ENCODE measurements at regions not wholly inside any gene's neighbourhood (a gene's known extent, or its start where the extent isn't known, plus 50 kb on each side); places are given as distances from the start of the nearest gene placed in this dataset.

DNA sequence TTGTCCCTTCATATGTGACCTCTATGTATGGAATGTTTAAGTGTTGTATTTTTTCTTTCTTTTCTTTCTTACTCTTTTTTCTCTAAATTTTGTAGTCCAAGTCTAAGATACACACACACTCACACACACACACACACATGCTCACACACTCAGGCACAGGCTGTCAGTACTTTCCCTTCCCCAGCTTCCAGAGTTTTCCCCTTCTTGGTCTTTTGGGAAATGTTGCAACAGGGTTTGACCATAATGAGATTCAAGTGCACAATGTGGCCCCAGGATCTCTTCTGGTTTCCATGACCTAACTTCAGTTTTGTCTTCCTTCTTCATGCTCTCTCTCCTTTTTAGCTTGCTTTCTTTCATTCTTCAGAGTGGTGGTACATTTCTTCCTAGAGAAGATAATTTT is 289.8 kb upstream of the FOXF1 start:
- TF ChIP-seq CTCF (IDR thresholded peaks at IDR 0.05) (no peak), POLR2A (IDR thresholded peaks at IDR 0.05) (no peak)
